OCI-LY7 (cell line): ENCODE measurements at regions not wholly inside any gene's neighbourhood (a gene's known extent, or its start where the extent isn't known, plus 50 kb on each side); places are given as distances from the start of the nearest gene placed in this dataset.

Experiments used
- BruUV-seq: library from RNA; stranded (reverse); fragments of 400-500 nt; replicated peaks from 2 replicates; lab custom pipeline; 2021; lab: Mats Ljungman, UMichigan
- CTCF ChIA-PET: fragments of 300-600 bp; sonication (Branson Sonifier 250); formaldehyde crosslinking; loops from one replicate; lab custom pipeline; 2022; ENCODE audit warnings: antibody characterized with exemption; ENCODE audit not compliant: unreplicated experiment; lab: Charles Lee
- POLR2A ChIA-PET: fragments of 300-600 bp; sonication (Branson Sonifier 250); formaldehyde crosslinking; loops from one replicate; lab custom pipeline; 2022; ENCODE audit warnings: antibody characterized with exemption; lab: Charles Lee
- DNase-seq: peaks from one replicate; pipeline ENCODE4 v3.0.0-alpha.2; 2015; ENCODE audit warnings: low spot score
- H2AFZ ChIP-seq: fragments of 200-600 bp; sonication (generic), shearing (Covaris generic); 2 replicates; pipeline ENCODE4 v1.6.1; 2014; ENCODE audit warnings: mild to moderate bottlenecking, antibody characterized with exemption, low read length, moderate library complexity
- H3K27ac ChIP-seq: fragments of 200-600 bp; sonication (generic); 2 replicates; pipeline ENCODE4 v1.5.1; 2014; ENCODE audit warnings: mixed run types, low read depth, mild to moderate bottlenecking, moderate library complexity, low read length, inconsistent platforms; ENCODE audit not compliant: poor library complexity, severe bottlenecking
- H3K36me3 ChIP-seq: fragments of 200-600 bp; sonication (generic); 2 replicates; pipeline ENCODE4 v1.6.1; 2014; ENCODE audit warnings: mild to moderate bottlenecking, antibody characterized with exemption, low read length, moderate library complexity, mixed read lengths; ENCODE audit not compliant: insufficient read depth
- H3K4me1 ChIP-seq: fragments of 200-600 bp; sonication (generic); 2 replicates; pipeline ENCODE4 v1.5.1; 2014; ENCODE audit warnings: mild to moderate bottlenecking, low read length; ENCODE audit not compliant: insufficient read depth, poor library complexity, severe bottlenecking
- H3K4me2 ChIP-seq: fragments of 200-600 bp; sonication (generic); 2 replicates; pipeline ENCODE4 v1.6.1; 2014; ENCODE audit warnings: mild to moderate bottlenecking, low read length
- H3K4me3 ChIP-seq: fragments of 200-600 bp; sonication (generic); 2 replicates; pipeline ENCODE4 v1.5.1; 2014; ENCODE audit warnings: mild to moderate bottlenecking, low read depth, low read length; ENCODE audit not compliant: poor library complexity, severe bottlenecking
- H3K79me2 ChIP-seq: fragments of 200-600 bp; sonication (generic); 2 replicates; pipeline ENCODE4 v1.6.1; 2016; ENCODE audit warnings: low read depth, mild to moderate bottlenecking, low read length, moderate library complexity, mixed read lengths; ENCODE audit not compliant: insufficient read depth
- H3K9me2 ChIP-seq: fragments of 200-600 bp; sonication (generic); 2 replicates; pipeline ENCODE4 v1.6.1; 2016; ENCODE audit warnings: mild to moderate bottlenecking, low read length, mixed read lengths; ENCODE audit not compliant: insufficient read depth
- H3K9me3 ChIP-seq: fragments of 200-600 bp; sonication (generic); 2 replicates; pipeline ENCODE4 v1.6.1; 2014; ENCODE audit warnings: mild to moderate bottlenecking, mixed run types, low read length, mixed read lengths
- H4K20me1 ChIP-seq: fragments of 200-600 bp; sonication (generic); 2 replicates; pipeline ENCODE4 v1.6.1; 2014; ENCODE audit warnings: mild to moderate bottlenecking, antibody characterized with exemption, low read length, moderate library complexity, mixed read lengths; ENCODE audit not compliant: insufficient read depth
- EZH2phosphoT487 ChIP-seq: fragments of 200-600 bp; sonication (generic); IDR thresholded peaks from 2 replicates; pipeline ENCODE4 v1.6.1; 2018; ENCODE audit warnings: low read depth, borderline replicate concordance, mild to moderate bottlenecking, mixed run types, antibody characterized with exemption, low read length, moderate library complexity, mixed read lengths
- intact Hi-C: fragments of 100-400 bp; cut with micrococcal nuclease; formaldehyde crosslinking; loops from one replicate; pipeline ENCODE4 v1.10.0; 2022; ENCODE audit not compliant: unreplicated experiment
- TF ChIP-seq, protein P1 (sequence below): fragments of 200-600 bp; sonication (generic); conservative IDR thresholded peaks from 2 replicates; pipeline ENCODE4 v1.5.1; 2014; ENCODE audit warnings: mild to moderate bottlenecking, antibody characterized with exemption, low read length, moderate library complexity, mixed read lengths

DNA sequence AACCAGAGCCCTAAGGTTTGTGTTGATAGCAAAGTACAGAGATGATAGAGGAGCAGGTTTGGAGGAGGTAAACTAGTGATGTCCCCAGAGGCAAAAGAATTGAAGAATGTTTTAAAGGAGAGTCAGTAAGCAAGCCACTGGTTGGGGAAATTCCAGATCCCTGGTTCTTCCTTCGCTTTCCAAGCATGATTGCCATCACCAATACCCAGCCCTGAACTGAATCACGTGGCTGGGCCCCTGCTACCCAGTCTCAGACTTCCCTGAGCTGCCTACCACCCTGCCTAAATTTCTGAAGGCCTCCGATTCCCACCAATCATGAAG lies 95.3 kb upstream of the FOXN2 start:
- H3K9me2 ChIP-seq, result no peaks in the 10 kb centered on the region
- H3K27ac ChIP-seq, result no peak overlapping the region
- ChIA-PET POLR2A (no interaction called here), CTCF (no interaction called here)
- no TSS peak for BruUV-seq
- H3K4me3 ChIP-seq, result no peak overlapping the region
- no peak overlapping the region for H2AFZ ChIP-seq
- no peaks in the 10 kb centered on the region for H3K79me2 ChIP-seq
- TF ChIP-seq EZH2phosphoT487, result no peak
- TF ChIP-seq, protein P1, sequence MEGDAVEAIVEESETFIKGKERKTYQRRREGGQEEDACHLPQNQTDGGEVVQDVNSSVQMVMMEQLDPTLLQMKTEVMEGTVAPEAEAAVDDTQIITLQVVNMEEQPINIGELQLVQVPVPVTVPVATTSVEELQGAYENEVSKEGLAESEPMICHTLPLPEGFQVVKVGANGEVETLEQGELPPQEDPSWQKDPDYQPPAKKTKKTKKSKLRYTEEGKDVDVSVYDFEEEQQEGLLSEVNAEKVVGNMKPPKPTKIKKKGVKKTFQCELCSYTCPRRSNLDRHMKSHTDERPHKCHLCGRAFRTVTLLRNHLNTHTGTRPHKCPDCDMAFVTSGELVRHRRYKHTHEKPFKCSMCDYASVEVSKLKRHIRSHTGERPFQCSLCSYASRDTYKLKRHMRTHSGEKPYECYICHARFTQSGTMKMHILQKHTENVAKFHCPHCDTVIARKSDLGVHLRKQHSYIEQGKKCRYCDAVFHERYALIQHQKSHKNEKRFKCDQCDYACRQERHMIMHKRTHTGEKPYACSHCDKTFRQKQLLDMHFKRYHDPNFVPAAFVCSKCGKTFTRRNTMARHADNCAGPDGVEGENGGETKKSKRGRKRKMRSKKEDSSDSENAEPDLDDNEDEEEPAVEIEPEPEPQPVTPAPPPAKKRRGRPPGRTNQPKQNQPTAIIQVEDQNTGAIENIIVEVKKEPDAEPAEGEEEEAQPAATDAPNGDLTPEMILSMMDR, result no peak
- H3K4me1 ChIP-seq, result no peaks in the 10 kb centered on the region
- intact Hi-C loops, result no loop called here
- H4K20me1 ChIP-seq, result no peaks in the 10 kb centered on the region
- no peak for DNase-seq
- H3K9me3 ChIP-seq, result no peaks in the 10 kb centered on the region
- no peaks in the 10 kb centered on the region for H3K36me3 ChIP-seq
- no peak overlapping the region for H3K4me2 ChIP-seq

DNA sequence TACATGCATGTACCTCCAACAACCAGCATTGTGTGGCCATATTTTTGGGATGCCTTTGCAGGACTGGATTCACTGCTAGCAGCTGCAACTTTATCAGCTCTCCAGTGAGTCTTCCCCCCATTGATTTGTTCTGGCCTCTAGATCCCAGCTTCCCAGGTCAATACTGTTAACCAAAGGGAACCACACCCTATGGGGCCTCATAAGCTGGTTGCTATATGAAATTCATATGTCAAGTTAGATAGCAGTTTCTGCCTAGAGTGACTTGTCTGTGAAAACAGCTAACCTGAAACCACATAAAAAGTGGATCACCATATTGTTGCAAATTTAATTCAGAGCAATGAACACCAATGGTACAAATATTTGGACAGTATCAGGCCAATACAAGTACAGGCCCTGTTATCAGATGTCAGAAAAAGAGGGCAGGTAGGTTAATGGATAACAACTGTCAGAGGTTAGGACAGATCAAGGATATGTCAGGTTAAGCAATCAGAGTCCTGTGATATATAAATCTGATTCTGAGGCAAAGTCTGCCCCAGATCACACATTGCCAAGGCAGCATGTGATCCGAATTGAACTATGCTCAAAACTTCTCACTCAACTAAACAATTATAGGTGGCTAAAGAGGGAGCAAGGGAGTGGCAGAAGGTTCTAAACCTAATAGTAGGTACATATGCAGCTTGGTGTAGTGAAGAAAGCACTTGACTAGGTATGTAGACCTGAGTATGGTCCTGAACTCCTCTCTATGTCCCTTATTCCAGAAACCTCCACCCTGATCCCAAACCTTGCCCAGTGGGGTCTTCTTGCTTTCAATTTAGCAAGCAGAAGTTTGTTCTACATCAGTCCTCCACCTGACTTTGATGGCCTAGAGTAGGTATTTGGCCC lies 94.7 kb upstream of the FOXN2 start:
- intact Hi-C loops, result no loop called here

DNA sequence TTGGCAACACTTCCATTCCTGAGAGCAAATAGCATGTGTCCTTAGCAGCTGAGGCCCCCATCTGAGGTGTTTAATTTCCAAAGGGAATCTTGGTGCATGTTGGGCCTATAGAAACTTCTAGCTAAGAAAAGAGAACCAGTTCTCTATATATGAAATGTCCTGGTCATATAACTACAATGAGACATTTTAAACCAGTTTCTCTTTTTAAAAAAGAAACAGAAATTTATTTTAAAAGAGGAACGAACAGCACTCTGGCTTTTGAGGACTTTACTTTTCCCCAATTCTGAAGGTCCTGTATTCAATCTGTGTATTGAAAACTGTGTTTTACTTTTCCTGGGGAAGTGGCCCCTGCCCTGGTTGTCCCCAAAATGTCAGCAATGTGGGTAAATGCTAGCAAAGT lies 94.0 kb upstream of the FOXN2 start:
- H3K9me2 ChIP-seq, result no peaks in the 10 kb centered on the region
- no peak overlapping the region for H2AFZ ChIP-seq
- H3K4me1 ChIP-seq, result no peaks in the 10 kb centered on the region
- no peak overlapping the region for H3K4me2 ChIP-seq
- no peaks in the 10 kb centered on the region for H4K20me1 ChIP-seq
- no peak for TF ChIP-seq EZH2phosphoT487
- TF ChIP-seq, protein P1, result no peak
- no peaks in the 10 kb centered on the region for H3K79me2 ChIP-seq
- ChIA-PET CTCF (no interaction called here), POLR2A (no interaction called here)
- no peaks in the 10 kb centered on the region for H3K36me3 ChIP-seq
- H3K27ac ChIP-seq, result no peak overlapping the region
- H3K9me3 ChIP-seq, result no peaks in the 10 kb centered on the region
- DNase-seq, result no peak
- no TSS peak for BruUV-seq
- intact Hi-C loops, result no loop called here
- no peak overlapping the region for H3K4me3 ChIP-seq

More for the DNA sequence above, 94.7 kb upstream of the FOXN2 start:
- Histone ChIP-seq H3K4me3 (no peak overlapping the region), H4K20me1 (no peaks in the 10 kb centered on the region), H2AFZ (no peak overlapping the region), H3K9me3 (no peaks in the 10 kb centered on the region), H3K79me2 (no peaks in the 10 kb centered on the region), H3K27ac (no peak overlapping the region), H3K4me1 (no peaks in the 10 kb centered on the region), H3K4me2 (no peak overlapping the region), H3K9me2 (no peaks in the 10 kb centered on the region), H3K36me3 (no peaks in the 10 kb centered on the region)
- POLR2A ChIA-PET, result no interaction called here
- CTCF ChIA-PET, result no interaction called here
- TF ChIP-seq EZH2phosphoT487, result no peak
- TF ChIP-seq, protein P1, result no peak
- BruUV-seq, result no TSS peak
- DNase-seq, result no peak
